ENCODE measurements at regions not wholly inside any gene's neighbourhood (a gene's known extent, or its start where the extent isn't known, plus 50 kb on each side); places are given as distances from the start of the nearest gene placed in this dataset.

DNA sequence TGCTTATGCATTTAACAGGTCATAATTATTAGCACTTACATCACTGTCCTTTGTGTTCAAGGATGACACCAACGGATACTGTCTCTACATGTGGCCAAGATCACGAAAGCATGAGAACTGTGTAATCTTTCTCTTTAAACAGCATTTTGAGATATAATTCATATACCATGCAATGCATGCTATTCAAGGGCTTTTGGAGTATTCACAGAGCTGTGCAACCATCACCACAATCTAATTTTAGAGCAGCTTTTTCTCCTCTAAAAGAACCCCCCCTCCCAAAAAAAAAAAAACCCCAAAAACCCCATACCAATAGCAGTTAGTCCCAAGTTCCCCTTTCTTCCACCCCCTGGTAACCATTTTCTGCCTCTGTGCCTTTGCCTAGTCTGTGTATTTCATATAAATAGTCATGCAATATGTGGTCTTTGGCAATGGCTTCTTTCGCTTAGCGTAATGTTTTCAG, 60.6 kb downstream of the SPRING1 start:
- H2AFZ ChIP-seq (ENCODE audit: control insufficient read depth, low read length) = no peak overlapping the region
- FAIRE-seq (no peak), DNase-seq (ENCODE audit: low read depth, low spot score) (no peak)
- H3K4me3 ChIP-seq (ENCODE audit: control insufficient read depth in 2 of 3, extremely low read depth in 1 of 3, insufficient read depth in 2 of 3, low read depth in 1 of 3, low read length in 3 of 3) = no peak overlapping the region
- H3K27ac ChIP-seq (ENCODE audit: control insufficient read depth, insufficient read depth, low read length) = no peak overlapping the region
- no peak overlapping the region for H3K9ac ChIP-seq (ENCODE audit: control insufficient read depth, extremely low read depth, insufficient read depth, low read length)
- dilution Hi-C loops (cut with MboI; ENCODE audit: extremely low pct_ligation_motif_present, low sequenced_read_pairs) = no loop called here
- H3K79me2 ChIP-seq (ENCODE audit: control insufficient read depth, insufficient read depth, low read length) = no peaks in the 10 kb centered on the region
- H3K4me1 ChIP-seq (ENCODE audit: control insufficient read depth, extremely low read depth, insufficient read depth, low read length) = no peaks in the 10 kb centered on the region
- no peaks in the 10 kb centered on the region for H3K36me3 ChIP-seq (ENCODE audit: control insufficient read depth in 2 of 2, extremely low read depth in 1 of 2, insufficient read depth in 2 of 2, low read length in 2 of 2)
- no peaks in the 10 kb centered on the region for H3K27me3 ChIP-seq (ENCODE audit: control insufficient read depth, extremely low read depth, insufficient read depth, low read length)
- TF ChIP-seq EZH2 (IDR thresholded peaks at IDR 0.05; ENCODE audit: low read length) = no peak
- TF ChIP-seq, protein P1, sequence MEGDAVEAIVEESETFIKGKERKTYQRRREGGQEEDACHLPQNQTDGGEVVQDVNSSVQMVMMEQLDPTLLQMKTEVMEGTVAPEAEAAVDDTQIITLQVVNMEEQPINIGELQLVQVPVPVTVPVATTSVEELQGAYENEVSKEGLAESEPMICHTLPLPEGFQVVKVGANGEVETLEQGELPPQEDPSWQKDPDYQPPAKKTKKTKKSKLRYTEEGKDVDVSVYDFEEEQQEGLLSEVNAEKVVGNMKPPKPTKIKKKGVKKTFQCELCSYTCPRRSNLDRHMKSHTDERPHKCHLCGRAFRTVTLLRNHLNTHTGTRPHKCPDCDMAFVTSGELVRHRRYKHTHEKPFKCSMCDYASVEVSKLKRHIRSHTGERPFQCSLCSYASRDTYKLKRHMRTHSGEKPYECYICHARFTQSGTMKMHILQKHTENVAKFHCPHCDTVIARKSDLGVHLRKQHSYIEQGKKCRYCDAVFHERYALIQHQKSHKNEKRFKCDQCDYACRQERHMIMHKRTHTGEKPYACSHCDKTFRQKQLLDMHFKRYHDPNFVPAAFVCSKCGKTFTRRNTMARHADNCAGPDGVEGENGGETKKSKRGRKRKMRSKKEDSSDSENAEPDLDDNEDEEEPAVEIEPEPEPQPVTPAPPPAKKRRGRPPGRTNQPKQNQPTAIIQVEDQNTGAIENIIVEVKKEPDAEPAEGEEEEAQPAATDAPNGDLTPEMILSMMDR (optimal IDR thresholded peaks at IDR 0.05 in 1 of 3, IDR thresholded peaks at IDR 0.05 in 1 of 3, conservative IDR thresholded peaks at IDR 0.05 in 1 of 3; ENCODE audit: extremely low read depth in 1 of 3, insufficient read depth in 2 of 3, low read length in 3 of 3) = no peak
- H3K4me2 ChIP-seq (ENCODE audit: control insufficient read depth, extremely low read depth, insufficient read depth, low read depth, low read length) = no peak overlapping the region
- no peaks in the 10 kb centered on the region for H4K20me1 ChIP-seq (ENCODE audit: control insufficient read depth, extremely low read depth, insufficient read depth, low read length)
- H3K9me1 ChIP-seq (ENCODE audit: control insufficient read depth, extremely low read depth, insufficient read depth, low read length) = no peaks in the 10 kb centered on the region
- H3K9me3 ChIP-seq (ENCODE audit: control insufficient read depth, low read depth, low read length) = no peaks in the 10 kb centered on the region

GRCh38 chr12:116675339-116676107, 62.3 kb downstream of the SPRING1 start:
- Histone ChIP-seq H2AFZ (ENCODE audit: control insufficient read depth, low read length) (no peak overlapping the region), H3K4me3 (ENCODE audit: control insufficient read depth in 2 of 3, extremely low read depth in 1 of 3, insufficient read depth in 2 of 3, low read depth in 1 of 3, low read length in 3 of 3) (no peak overlapping the region), H3K9ac (ENCODE audit: control insufficient read depth, extremely low read depth, insufficient read depth, low read length) (no peak overlapping the region), H3K4me1 (ENCODE audit: control insufficient read depth, extremely low read depth, insufficient read depth, low read length) (no peaks in the 10 kb centered on the region), H4K20me1 (ENCODE audit: control insufficient read depth, extremely low read depth, insufficient read depth, low read length) (no peaks in the 10 kb centered on the region), H3K36me3 (ENCODE audit: control insufficient read depth in 2 of 2, extremely low read depth in 1 of 2, insufficient read depth in 2 of 2, low read length in 2 of 2) (no peaks in the 10 kb centered on the region), H3K27ac (ENCODE audit: control insufficient read depth, insufficient read depth, low read length) (no peak overlapping the region), H3K4me2 (ENCODE audit: control insufficient read depth, extremely low read depth, insufficient read depth, low read depth, low read length) (no peak overlapping the region), H3K9me1 (ENCODE audit: control insufficient read depth, extremely low read depth, insufficient read depth, low read length) (no peaks in the 10 kb centered on the region), H3K27me3 (ENCODE audit: control insufficient read depth, extremely low read depth, insufficient read depth, low read length) (no peaks in the 10 kb centered on the region), H3K79me2 (ENCODE audit: control insufficient read depth, insufficient read depth, low read length) (no peaks in the 10 kb centered on the region), H3K9me3 (ENCODE audit: control insufficient read depth, low read depth, low read length) (no peaks in the 10 kb centered on the region)
- TF ChIP-seq, protein P1 (optimal IDR thresholded peaks at IDR 0.05 in 1 of 3, IDR thresholded peaks at IDR 0.05 in 1 of 3, conservative IDR thresholded peaks at IDR 0.05 in 1 of 3; ENCODE audit: extremely low read depth in 1 of 3, insufficient read depth in 2 of 3, low read length in 3 of 3) = no peak
- TF ChIP-seq EZH2 (IDR thresholded peaks at IDR 0.05; ENCODE audit: low read length) = no peak
- dilution Hi-C loops (cut with MboI; ENCODE audit: extremely low pct_ligation_motif_present, low sequenced_read_pairs) = no loop called here
- DNase-seq (ENCODE audit: low read depth, low spot score) (no peak), FAIRE-seq (no peak)

All from keratinocyte (primary cell).